AG04449 (cell line): ENCODE measurements at regions not wholly inside any gene's neighbourhood (a gene's known extent, or its start where the extent isn't known, plus 50 kb on each side); places are given as distances from the start of the nearest gene placed in this dataset.
"Not testable (repeated sequence)": the region's sequence is repeated elsewhere in the genome, so short reads cannot be mapped to it uniquely, and the experiment has no call there.

ENCODE experiments used
- CTCF ChIA-PET: fragments of 350-600 bp; formaldehyde crosslinking; extraction: SDS; loops from one replicate; lab custom pipeline; 2021; ENCODE audit warnings: antibody characterized with exemption; lab: Yijun Ruan, JAX
- POLR2A ChIA-PET: fragments of 400-600, 350-600 bp; formaldehyde crosslinking; extraction: SDS; loops from one replicate; lab custom pipeline; 2020; ENCODE audit warnings: antibody characterized with exemption, inconsistent platforms; lab: Yijun Ruan, JAX
- DNase-seq: peaks from one replicate; pipeline ENCODE4 v3.0.0-alpha.2; 2010; ENCODE audit warnings: low read depth, low spot score
- H3K4me3 ChIP-seq: 2 replicates; pipeline ENCODE4 v1.5.1; 2011; ENCODE audit warnings: low read depth, mild to moderate bottlenecking, control low read depth, low read length

DNA sequence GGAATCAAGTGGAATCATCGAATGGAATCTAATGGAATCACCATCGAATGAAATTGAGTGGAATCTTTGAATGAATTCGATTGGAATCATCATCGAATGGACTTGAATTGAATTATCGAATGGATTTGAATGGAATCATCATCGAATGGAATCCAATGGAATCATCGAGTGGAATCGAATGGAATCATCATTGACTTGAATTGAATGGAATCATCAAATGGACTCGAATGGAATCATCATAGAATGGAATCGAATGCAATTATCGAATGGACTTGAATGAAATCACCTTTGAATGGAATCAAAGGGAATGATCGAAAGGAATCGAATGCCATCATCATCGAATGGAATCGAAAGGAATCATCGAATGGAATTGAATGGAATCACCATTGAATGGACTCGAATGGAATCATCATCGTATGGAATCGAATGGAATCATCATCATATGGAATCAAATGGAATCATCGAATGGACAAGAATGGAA is 231.6 kb downstream of the SHCBP1 start:
- CTCF ChIA-PET, H3K4me3 ChIP-seq, POLR2A ChIA-PET: not testable (repeated sequence)
- DNase-seq: peak; percentile 94

DNA sequence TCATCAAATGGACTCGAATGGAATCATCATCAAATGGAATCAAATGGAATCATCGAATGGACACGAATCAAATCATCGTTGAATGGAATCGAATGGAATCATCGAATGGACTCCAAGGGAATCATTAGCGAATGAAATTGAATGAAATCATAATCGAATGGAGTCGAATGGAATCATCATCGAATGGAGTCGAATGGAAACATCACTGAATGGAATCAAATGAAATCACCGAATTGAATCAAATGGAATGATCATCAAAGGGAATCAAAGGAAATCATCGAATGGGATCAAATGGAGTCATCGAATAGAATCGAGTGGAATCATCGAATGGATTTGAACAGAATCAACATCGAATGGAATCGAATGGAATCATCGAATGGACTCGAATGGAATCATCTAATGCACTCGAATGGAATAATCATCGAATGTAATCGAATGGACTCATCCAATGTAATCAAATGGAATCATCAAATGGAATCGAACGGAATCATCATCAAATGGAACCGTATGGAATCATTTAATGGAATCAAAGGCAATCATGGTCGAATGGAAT is 232.2 kb downstream of the SHCBP1 start:
- DNase-seq, POLR2A ChIA-PET, H3K4me3 ChIP-seq, CTCF ChIA-PET: not testable (repeated sequence)

DNA sequence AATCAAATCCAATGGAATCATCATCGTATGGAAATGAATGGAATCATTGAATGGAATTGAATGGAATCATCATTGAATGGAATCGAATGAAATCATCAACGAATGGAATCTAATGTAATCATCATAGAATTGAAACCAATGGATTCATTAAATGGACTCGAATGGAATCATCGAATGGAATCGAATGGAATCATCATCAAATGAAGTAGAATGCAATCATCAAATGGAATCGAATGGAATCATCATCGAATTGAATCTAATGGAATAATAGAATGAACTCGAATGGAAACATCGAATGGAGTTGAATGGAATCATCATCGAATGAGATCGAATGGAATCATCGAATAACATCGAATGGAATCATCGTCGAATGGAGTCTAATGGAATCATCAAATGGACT is 232.8 kb downstream of the SHCBP1 start:
- DNase-seq, POLR2A ChIA-PET, H3K4me3 ChIP-seq, CTCF ChIA-PET: not testable (repeated sequence)

DNA sequence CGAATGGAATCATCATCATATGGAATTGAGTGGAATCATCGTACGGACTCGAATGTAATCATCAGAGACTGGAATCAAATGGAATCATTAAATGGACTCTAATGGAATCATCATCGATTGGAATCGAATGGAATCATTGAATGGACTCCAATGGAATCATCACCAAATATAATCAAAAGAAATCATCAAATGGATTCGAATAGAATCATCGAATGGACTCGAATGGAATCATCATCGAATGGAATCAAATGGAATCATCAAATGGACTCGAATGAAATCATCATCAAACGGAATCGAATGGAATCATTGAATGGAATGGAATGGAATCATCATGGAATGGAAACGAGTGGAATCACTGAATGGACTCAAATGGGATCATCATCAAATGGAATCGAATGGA is 233.5 kb downstream of the SHCBP1 start:
- DNase-seq, CTCF ChIA-PET, H3K4me3 ChIP-seq, POLR2A ChIA-PET: not testable (repeated sequence)

DNA sequence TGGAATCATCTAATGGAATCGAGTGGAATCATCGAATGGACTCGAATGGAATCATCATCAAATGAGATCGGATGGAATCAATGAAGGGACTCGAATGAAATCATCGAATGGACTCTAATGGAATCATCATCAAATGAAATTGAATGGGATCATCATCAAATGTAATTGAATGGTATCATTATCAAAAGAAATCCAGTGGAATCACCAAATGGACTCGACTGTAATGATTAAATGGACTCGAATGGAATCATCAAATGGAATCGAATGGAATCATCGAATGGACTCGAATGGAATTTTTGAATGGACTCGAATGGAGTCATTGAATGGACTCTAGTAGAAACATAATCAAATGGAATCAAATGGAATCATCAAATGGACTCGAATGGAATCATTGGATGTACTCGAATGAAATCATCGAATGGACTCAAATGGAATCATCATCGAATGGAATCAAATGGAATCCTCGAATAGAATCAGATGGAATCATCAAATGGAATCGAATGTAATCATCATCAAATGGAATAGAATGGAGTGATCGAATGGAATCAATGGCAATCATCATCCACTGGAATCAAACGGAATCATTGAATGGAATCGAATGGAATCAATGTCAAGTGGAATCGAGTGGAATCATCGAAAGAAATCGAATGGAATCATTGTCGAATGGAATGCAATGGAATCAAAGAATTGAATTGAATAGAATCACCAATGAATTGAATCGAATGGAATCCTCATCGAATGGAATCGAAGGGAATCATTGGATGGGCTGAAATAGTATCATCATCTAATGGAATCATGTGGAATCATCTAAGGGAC is 234.2 kb downstream of the SHCBP1 start:
- DNase-seq, CTCF ChIA-PET: not testable (repeated sequence)

DNA sequence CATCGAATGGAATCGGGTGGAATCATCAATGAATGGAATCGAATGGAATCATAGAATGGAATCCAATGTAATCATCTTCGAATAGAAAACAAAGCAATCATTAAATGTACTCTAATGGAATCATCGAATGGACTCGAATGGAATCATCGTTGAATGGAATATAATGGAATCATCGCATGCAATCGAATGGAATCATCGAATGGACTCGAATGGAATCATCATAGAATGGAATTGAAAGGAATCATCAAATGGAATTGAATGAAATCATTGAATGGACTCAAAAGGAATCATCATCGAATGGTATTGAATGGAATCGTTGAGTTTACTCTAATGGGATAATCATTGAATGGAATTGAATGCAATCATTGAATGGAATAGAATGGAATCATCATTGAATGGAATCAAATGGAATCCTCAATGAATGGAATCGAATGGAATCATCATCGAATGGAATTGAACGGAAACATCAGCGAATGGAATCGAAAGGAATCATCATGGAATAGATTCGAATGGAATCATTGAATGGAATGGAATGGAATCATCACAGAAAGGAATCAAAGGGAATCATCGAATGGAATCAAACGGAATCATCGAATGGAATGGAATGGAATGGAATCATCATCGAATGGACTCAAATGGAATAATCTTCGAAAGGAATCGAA is 234.9 kb downstream of the SHCBP1 start:
- DNase-seq, H3K4me3 ChIP-seq, POLR2A ChIA-PET, CTCF ChIA-PET: not testable (repeated sequence)

More for the DNA sequence above, 234.2 kb downstream of the SHCBP1 start:
- H3K4me3 ChIP-seq, POLR2A ChIA-PET: not testable (repeated sequence)

DNA sequence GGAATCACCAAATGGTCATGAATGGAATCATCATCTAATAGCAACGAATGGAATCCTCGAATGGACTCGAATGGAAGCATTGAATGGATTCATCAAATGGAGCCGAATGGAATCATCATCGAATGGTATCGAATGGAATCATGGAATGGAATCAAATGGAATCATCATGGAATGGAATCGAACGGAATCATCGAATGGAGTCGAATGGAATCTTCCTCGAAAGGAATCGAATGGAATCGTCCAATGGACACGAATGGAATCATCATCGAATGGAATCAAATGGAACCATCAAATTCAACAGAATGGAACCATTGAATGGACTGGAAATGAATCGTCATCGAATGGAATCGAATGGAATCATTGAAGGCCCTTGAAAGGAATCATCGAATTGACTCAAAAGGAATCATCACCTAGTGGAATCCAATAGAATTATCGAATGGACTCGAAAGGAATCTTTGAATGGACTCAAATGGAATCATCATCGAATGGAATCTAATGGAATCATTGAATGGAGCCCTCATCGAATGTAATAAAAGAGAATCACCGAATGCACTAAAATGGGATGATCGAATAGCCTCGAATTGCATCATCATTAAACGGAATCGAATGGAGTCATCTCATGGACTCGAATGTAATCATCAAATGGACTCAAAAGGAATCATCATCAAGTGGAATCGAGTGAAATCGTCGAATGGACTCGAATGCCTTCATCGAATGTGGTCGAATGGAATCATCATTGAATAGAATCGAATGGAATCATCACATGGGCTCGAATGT is 236.7 kb downstream of the SHCBP1 start:
- H3K4me3 ChIP-seq, CTCF ChIA-PET, DNase-seq, POLR2A ChIA-PET: not testable (repeated sequence)

DNA sequence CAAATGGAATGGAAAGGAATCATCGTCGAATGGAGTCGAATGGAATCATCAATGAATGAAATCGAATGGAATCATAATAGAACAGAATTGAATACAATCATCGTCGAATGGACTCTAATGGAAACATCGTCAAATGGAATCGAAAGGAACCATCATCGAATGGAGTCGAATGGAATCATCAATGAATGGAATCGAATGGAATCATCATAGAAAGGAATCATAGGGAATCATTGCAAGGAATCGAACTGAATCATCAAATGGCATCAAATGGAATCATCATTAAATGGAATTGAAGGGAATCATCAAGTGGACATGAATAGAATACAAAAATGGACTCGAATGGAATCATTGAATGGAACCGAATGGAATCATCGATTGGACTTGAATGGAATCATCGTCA is 237.6 kb downstream of the SHCBP1 start:
- H3K4me3 ChIP-seq, POLR2A ChIA-PET, DNase-seq, CTCF ChIA-PET: not testable (repeated sequence)

DNA sequence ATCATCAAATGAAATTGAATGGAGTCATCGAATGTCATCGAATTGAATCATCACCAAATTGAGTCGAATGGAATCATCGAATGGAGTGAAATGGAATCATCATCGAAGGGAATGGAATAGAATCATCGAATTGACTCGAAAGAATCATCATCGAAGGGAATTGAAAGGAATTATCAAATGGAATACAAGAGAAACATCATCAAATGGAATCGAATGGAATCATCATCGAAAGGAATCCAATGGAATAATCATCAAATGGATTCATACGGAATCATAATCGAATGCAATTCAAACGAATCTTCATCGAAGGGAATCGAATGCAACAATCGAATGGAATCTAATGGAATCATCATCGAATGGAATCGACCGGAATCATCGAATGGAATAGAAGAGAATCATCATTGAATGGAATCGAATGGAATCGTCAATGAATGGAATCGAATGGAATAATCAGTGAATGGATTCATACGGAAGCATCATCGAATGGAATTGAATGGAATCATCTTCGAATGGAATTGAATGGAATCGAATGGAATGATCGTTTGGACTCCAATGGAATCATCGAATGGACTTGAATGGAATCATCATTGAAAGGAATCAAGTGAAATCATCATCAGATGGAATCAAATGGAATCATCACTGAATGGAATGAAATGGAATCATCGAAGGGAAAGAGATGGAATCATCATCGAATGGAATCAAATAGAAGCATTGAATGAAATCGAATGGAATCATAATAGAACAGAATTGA is 238.2 kb downstream of the SHCBP1 start:
- CTCF ChIA-PET, POLR2A ChIA-PET: not testable (repeated sequence)

DNA sequence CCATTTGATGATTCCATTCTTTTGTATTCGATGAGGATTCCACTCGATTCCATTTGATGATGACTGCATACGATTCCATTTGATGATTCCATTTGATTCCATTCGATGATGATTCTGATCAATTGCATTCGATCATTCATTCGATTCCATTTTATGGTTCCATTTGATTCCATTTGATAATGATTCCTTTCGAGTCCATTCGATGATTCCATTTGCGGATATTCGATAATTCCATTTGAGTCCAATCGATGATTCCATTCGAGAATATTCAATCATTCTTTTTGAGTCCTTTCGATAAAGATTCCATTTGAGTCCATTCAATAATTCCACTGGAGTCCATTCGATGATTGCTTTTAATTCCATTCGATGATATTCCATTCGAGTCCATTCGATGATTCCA is 239.1 kb downstream of the SHCBP1 start:
- DNase-seq, POLR2A ChIA-PET, H3K4me3 ChIP-seq, CTCF ChIA-PET: not testable (repeated sequence)

More for the DNA sequence above, 238.2 kb downstream of the SHCBP1 start:
- DNase-seq, H3K4me3 ChIP-seq: not testable (repeated sequence)

DNA sequence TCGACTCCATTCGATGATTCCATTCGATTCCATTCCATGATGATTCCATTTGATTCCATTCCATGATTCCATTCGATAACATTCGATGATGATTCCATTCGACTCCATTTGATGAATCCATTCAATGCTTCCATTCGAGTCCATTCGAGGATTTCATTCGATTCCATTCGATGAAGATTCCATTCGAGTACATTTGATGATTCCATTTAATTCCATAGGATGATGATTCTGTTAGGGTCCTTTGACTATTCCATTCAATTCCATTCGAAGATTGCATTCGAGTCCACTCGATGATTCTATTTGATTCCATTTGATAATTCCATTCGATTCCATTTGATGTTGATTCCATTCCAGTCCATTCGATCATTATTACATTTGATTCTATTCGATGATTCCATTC is 239.8 kb downstream of the SHCBP1 start:
- CTCF ChIA-PET, DNase-seq, H3K4me3 ChIP-seq, POLR2A ChIA-PET: not testable (repeated sequence)
